NCI-H2196 treated with DMSO at 0.1 percent for 48 hours (cell line): ENCODE measurements at regions not wholly inside any gene's neighbourhood (a gene's known extent, or its start where the extent isn't known, plus 50 kb on each side); places are given as distances from the start of the nearest gene placed in this dataset.

ENCODE experiments used
- DNase-seq: peaks from one replicate; lab custom pipeline; 2025; ENCODE audit not compliant: unreplicated experiment; lab: John Stamatoyannopoulos, UW

DNA sequence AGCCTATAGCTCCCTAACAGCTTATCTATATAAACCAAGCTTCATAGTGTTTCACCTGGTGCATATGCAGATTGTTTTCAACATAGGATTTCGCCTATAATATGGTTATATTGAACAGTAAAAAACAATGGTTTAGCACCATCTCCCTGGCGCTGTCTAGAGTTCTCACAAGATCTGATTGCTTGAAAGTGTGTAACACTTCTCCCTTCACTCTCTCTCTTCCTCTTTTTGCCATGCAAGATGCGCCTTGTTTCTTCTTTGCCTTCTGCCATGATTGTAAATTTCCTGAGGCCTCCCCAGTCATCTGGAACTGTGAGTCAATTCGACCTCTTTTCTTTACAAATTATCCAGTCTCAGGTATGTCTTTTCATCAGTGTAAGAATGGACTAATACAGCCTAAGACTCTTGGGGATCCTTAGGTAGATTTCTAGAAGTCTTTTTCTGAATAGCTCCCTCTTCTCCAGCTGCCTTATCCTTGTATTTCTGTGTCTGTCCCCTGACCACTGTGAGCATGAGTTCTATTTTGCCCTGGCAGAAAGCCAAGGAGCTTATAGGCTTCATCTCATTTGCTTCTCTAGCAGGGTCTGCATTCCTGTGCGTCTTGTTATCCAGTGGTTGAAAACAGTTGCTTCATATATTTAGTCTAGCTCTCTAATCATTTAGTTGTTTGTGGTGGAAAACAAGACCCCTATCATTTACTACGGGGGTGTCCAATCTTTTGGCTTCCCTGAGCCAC is 401.6 kb downstream of the GPD2 start:
- no peak for DNase-seq

DNA sequence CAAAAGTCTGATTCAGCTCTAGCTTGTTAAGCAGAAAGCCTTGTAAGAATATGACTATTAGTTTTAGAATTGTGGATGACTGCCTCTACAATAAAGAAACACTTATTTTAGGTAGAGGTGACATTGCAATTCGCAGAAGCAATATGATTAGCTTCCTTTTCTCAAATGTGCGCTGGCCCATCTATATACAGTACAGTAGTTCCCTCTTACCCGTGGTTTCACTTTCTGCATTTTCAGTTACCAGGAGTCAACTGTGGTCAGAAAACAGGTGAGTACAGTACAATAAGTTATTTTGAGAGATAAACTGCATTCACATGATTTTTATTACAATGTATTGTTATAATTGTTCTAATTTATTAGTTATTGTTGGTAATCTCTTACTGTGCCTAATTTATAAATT is 405.1 kb downstream of the GPD2 start:
- DNase-seq, result no peak

GRCh38 chr2:156845806-156846558 is 409.8 kb downstream of the GPD2 start:
- no peak for DNase-seq

- DNase-seq, result no peak
Measured at GRCh38 chr2:156852210-156852609, 405.3 kb upstream of the GALNT5 start.

DNA sequence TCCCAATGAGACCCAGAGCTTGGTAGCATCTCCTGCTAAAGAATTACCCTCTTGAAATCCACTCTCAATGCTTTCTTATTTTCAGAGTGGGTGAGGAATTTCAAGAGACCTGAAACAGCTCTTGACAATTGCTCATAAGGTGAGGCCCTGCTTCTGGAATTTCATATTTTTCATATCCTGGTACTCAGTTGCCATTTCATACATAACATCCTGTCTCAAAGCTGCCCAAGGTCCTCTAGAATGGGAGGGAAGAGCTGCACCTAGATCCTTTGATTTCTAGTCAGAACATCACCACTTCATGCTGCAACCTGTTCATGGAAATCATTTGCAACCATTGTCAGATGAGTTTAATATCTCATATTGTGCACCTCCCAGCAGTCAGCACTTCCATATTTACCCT is 404.8 kb upstream of the GALNT5 start:
- no peak for DNase-seq

- DNase-seq, result no peak
Measured at GRCh38 chr2:156864325-156864724, 393.2 kb upstream of the GALNT5 start.

DNA sequence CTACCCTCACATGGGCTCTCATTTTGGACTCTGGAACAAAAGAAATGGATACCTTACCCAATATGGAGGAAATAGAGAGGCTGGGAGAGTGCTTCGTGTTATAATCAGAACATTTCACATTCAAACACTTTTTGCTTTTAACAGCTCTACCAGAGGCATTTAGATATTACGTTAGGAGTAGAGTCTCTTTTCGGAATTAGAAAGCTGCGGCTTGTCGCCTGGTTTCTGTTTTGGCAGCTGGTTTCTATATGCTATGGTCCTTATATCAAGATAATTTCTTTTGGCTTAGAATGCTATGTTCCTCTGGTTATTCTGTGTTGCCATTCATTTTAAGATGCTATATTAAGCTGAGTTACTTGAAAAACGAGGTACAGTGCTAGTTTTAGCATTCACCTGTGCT is 392.8 kb upstream of the GALNT5 start:
- no peak for DNase-seq

DNA sequence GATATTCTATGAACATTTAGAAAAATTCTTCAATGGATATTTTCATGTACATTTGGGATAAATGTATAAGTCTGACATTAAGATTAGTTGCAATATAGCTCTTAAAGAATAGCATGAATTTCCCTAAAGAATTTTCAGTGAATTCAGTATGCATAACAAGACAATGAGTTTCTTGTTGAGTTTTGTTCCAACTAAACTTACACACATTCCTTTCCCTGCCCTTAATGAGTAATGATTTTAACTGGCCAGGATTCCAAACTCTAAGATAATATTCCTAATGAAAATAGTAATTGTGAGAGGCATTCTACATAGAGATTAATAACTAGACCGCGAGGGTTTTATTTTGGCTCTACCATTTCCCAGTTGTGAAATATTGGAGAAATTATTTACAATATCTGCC is 390.3 kb upstream of the GALNT5 start:
- no peak for DNase-seq

- no peak for DNase-seq
Measured at GRCh38 chr2:156874707-156875106, 382.8 kb upstream of the GALNT5 start.

GRCh38 chr2:156883804-156884203 is 373.7 kb upstream of the GALNT5 start:
- DNase-seq, result no peak

DNA sequence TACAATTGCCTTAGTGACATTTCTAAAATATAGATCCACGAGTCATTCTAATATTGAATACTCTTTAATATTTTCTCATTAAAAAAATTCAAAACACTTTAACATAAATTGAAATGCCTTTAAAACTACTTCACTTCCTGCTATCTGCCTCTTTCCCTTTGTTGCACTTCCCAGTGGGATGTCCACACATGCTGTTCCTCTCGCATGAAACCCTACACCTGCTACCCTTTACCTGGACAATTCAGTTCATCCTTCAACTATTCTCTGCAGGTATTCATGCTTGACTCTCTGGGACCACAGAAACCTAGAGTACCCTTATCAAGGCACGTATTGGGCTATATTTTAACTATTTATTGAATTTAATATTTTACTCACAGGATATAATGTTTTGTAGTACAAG is 373.3 kb upstream of the GALNT5 start:
- DNase-seq, result no peak

GRCh38 chr2:156890529-156891148 is 366.9 kb upstream of the GALNT5 start:
- no peak for DNase-seq

- no peak for DNase-seq
Measured at GRCh38 chr2:156891609-156892008, 365.9 kb upstream of the GALNT5 start.

- peak; percentile 30 for DNase-seq
Measured at GRCh38 chr2:156892467-156893281, 364.8 kb upstream of the GALNT5 start.

- no peak for DNase-seq
Measured at GRCh38 chr2:156896294-156896693, 361.2 kb upstream of the GALNT5 start.

GRCh38 chr2:156897548-156897947 is 360.0 kb upstream of the GALNT5 start:
- no peak for DNase-seq

DNA sequence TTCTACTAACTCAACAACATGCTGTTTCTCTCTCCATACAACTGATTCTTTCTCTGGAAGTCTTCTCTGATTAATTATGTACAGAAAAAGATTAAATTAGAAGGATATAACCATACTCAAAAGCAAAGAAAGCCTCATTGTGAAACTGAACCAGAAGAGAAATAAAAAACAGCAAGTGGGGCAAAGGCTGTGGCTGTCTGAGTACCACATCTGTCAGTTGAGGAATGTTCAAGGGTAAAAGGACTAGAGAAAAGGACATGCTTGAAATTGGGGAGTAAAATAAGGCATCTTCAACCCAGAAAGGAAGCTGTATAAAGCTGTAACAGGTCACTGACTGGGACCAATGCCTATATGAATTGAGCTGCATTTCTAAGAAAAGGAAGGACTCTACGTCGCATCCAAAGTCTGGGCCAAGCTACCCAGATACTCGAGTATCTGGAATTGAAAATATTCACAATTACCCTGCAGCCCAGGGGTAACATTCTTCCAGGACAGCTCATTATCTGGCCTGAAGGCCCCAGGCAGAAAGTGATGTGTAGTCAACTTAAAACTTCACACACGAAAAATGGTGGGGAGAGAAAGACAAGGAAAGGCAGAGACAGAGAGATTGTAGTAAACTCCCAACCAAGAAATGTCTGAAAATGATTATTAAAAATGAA is 356.0 kb upstream of the GALNT5 start:
- DNase-seq, result no peak

DNA sequence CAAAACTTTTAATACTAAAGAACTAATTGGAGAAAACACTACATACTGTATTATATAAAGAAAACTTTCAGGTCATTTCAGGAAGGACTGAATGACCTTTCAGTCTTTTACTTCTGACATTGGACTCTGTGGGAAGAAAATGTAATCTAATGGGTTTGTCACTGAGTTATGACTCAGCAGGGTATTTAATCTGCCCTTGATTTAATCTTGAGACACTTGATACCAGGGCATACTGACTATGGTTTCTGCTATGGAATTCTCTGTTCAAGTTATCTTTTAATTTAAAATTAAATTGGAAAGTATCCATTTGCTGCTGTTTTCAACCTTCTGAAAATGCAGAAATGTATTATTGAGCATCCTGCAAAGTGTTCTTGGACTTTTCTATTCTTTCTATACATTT is 354.2 kb upstream of the GALNT5 start:
- no peak for DNase-seq

DNA sequence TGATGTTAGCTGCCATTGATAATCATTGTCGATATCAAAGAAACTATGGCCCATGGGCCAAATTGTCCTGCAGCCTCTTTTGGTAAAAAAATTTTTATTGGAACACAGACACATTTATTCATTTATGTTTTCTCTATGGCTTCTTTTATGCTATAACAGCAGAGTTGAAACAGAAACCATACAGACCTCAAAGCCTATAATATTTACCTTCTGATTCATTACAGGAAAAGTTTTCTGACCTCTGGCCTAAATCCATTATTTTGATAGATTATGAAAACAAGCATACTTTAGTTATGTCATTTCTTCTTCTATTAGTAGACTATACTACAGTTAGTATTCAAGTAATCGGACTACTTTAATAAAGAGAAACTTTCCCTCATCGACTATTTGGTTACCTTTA is 349.7 kb upstream of the GALNT5 start:
- no peak for DNase-seq

- no peak for DNase-seq
Measured at GRCh38 chr2:156908825-156909224, 348.7 kb upstream of the GALNT5 start.

DNA sequence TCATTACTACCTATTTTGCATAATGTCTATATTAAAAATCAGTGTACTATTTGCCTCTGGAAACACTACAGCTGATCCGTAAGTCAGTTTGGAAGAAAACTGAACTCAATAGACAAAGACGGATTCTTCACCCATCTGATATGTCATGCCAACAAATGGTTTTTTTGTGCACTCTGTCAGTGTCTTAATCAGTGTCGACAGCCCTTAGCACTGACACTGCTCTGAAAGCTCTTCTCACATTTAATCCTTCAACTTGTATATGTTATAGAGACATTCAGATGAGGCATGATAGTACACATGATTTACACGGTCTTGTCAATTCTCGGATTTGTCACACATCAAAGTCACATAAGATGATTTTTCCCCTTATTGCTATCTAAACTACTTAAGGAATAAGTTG is 347.5 kb upstream of the GALNT5 start:
- no peak for DNase-seq
